H1 (cell line): ENCODE measurements at regions not wholly inside any gene's neighbourhood (a gene's known extent, or its start where the extent isn't known, plus 50 kb on each side); places are given as distances from the start of the nearest gene placed in this dataset.
A peak's percentile ranks its signal among the peaks of the same experiment; 100 is the strongest.

ENCODE experiments used
- CBX5 ChIP-seq: fragments of 300-800, 300-1000 bp; sonication (generic); IDR thresholded peaks from 2 replicates; pipeline ENCODE4 v1.7.1; 2016; ENCODE audit warnings: antibody characterized with exemption, low read length, low read depth
- CTCF ChIP-seq, 3 experiments: IDR thresholded peaks; 1 replicate in 2 of 3; 2 replicates in 1 of 3; pipeline versions ENCODE4 v1.5.1 to v1.6.1; 2011; ENCODE audit warnings: low read length in 3 of 3, mild to moderate bottlenecking in 3 of 3, inconsistent platforms in 2 of 3, low read depth in 1 of 3, moderate library complexity in 1 of 3; ENCODE audit not compliant: insufficient read depth in 1 of 3; ENCODE audit errors: control extremely low read depth in 1 of 3
- KDM1A ChIP-seq: fragments of 200-600, 300-600 bp; sonication (generic); IDR thresholded peaks from 2 replicates; pipeline ENCODE4 v1.7.1; 2016; ENCODE audit warnings: mild to moderate bottlenecking, low read length, borderline replicate concordance
- RAD21 ChIP-seq, 2 experiments: IDR thresholded peaks in 1 of 2; conservative IDR thresholded peaks in 1 of 2; 2 replicates each; pipeline ENCODE4 v1.6.1; 2011; ENCODE audit warnings: low read depth in 2 of 2, low read length in 2 of 2, improper control_type of control experiment in 1 of 2, inconsistent platforms in 1 of 2, mild to moderate bottlenecking in 1 of 2, moderate library complexity in 1 of 2
- RXRA ChIP-seq: IDR thresholded peaks from 2 replicates; pipeline ENCODE4 v1.6.1; 2011; ENCODE audit warnings: low read depth, mild to moderate bottlenecking, low read length, moderate library complexity; ENCODE audit not compliant: insufficient read depth
- SIX5 ChIP-seq: IDR thresholded peaks from 2 replicates; pipeline ENCODE4 v1.6.1; 2011; ENCODE audit warnings: mild to moderate bottlenecking, low read depth, low read length

- no peak; a peak in 1 of 4 replicates for TF ChIP-seq CTCF (IDR thresholded peaks at IDR 0.05; ENCODE audit: control extremely low read depth in 1 of 3, insufficient read depth in 1 of 3, low read depth in 1 of 3, low read length in 3 of 3)
- TF ChIP-seq RAD21 (IDR thresholded peaks at IDR 0.05 in 1 of 2, conservative IDR thresholded peaks at IDR 0.05 in 1 of 2; ENCODE audit: low read depth in 2 of 2, low read length in 2 of 2): peak in 1 of 2 experiments; percentile 24; a peak in 1 of 4 replicates
- no peak for TF ChIP-seq SIX5
- TF ChIP-seq CBX5: no peak
- TF ChIP-seq KDM1A: no peak
- TF ChIP-seq RXRA: no peak
Observed at GRCh38 chr2:207352978-207353671, 176.6 kb upstream of the CREB1 start.
